Activated CD4-positive, alpha-beta T cell treated with anti-CD3 and anti-CD28 coated beads for 36 hours (primary cell): ENCODE measurements at regions not wholly inside any gene's neighbourhood (a gene's known extent, or its start where the extent isn't known, plus 50 kb on each side); places are given as distances from the start of the nearest gene placed in this dataset.

Experiments used
- ATAC-seq: fragments of 200-7000 bp; cut with Tn5 transposase; one replicate; pipeline ENCODE4 v1.10.0; 2021; ENCODE audit warnings: mild to moderate bottlenecking, moderate library complexity
- CTCF ChIA-PET: fragments of 350-600 bp; sonication (Branson Sonifier 250); formaldehyde crosslinking; loops from one replicate; lab custom pipeline; 2021; ENCODE audit warnings: antibody characterized with exemption; lab: Charles Lee
- POLR2A ChIA-PET: fragments of 350-600 bp; sonication (Branson Sonifier 250); formaldehyde crosslinking; loops from one replicate; lab custom pipeline; 2021; ENCODE audit warnings: antibody characterized with exemption, inconsistent platforms; lab: Charles Lee
- DNase-seq: peaks from one replicate; pipeline ENCODE4 v3.0.0-alpha.2; 2020
- H3K27ac Mint-ChIP-seq: one replicate; pipeline ENCODE4 v1.8.0; 2021; ENCODE audit warnings: mixed read lengths
- H3K27me3 Mint-ChIP-seq: one replicate; pipeline ENCODE4 v1.8.0; 2021; ENCODE audit warnings: mixed read lengths
- H3K36me3 Mint-ChIP-seq: one replicate; pipeline ENCODE4 v1.8.0; 2021; ENCODE audit warnings: low read depth, mixed read lengths
- H3K4me1 Mint-ChIP-seq: one replicate; pipeline ENCODE4 v1.8.0; 2021; ENCODE audit warnings: mixed read lengths
- H3K4me3 Mint-ChIP-seq: one replicate; pipeline ENCODE4 v1.8.0; 2021; ENCODE audit warnings: mild to moderate bottlenecking, moderate library complexity, mixed read lengths
- H3K9me3 Mint-ChIP-seq: one replicate; pipeline ENCODE4 v1.8.0; 2021; ENCODE audit warnings: low read depth, mixed read lengths
- intact Hi-C, 2 experiments: fragments of 100-400 bp; cut with DNase I in 1 of 2; cut with micrococcal nuclease in 1 of 2; formaldehyde crosslinking; loops; one replicate each; pipeline versions ENCODE4 v1.14.2 to v1.15.1; 2022 to 2024; cut with DNase I, micrococcal nuclease

- Mint-ChIP-seq H3K27me3 (no peaks in the 10 kb centered on the region), H3K9me3 (peaks cover 1% of the 10 kb centered on the region), H3K36me3 (no peaks in the 10 kb centered on the region), H3K4me3 (no peak overlapping the region), H3K27ac (no peak overlapping the region), H3K4me1 (no peaks in the 10 kb centered on the region)
- POLR2A ChIA-PET: no interaction called here
- intact Hi-C loops: no loop called here
- CTCF ChIA-PET: no interaction called here
- no peak for DNase-seq
- ATAC-seq: no peak
Observed at GRCh38 chr5:18098691-18099090, 464.4 kb downstream of the TAF11L14 start.

GRCh38 chr5:18099261-18099660 is 465.0 kb downstream of the TAF11L14 start:
- H3K4me1 Mint-ChIP-seq: no peaks in the 10 kb centered on the region
- peaks cover 1% of the 10 kb centered on the region for H3K9me3 Mint-ChIP-seq
- DNase-seq (no peak), ATAC-seq (no peak)
- ChIA-PET CTCF (no interaction called here), POLR2A (no interaction called here)
- no peak overlapping the region for H3K4me3 Mint-ChIP-seq
- no peak overlapping the region for H3K27ac Mint-ChIP-seq
- no peaks in the 10 kb centered on the region for H3K36me3 Mint-ChIP-seq
- intact Hi-C loops: no loop called here
- H3K27me3 Mint-ChIP-seq: no peaks in the 10 kb centered on the region

- H3K4me3 Mint-ChIP-seq: no peak overlapping the region
- H3K27ac Mint-ChIP-seq: no peak overlapping the region
- POLR2A ChIA-PET: no interaction called here
- DNase-seq: no peak
- intact Hi-C loops: no loop called here
- H3K36me3 Mint-ChIP-seq: no peaks in the 10 kb centered on the region
- H3K4me1 Mint-ChIP-seq: no peaks in the 10 kb centered on the region
- no peak for ATAC-seq
- peaks cover 1% of the 10 kb centered on the region for H3K9me3 Mint-ChIP-seq
- no peaks in the 10 kb centered on the region for H3K27me3 Mint-ChIP-seq
- CTCF ChIA-PET: no interaction called here
Observed at GRCh38 chr5:18101532-18101931, 467.3 kb downstream of the TAF11L14 start.

- H3K36me3 Mint-ChIP-seq: no peaks in the 10 kb centered on the region
- CTCF ChIA-PET: no interaction called here
- no peaks in the 10 kb centered on the region for H3K27me3 Mint-ChIP-seq
Observed at GRCh38 chr5:18102733-18103132, 468.5 kb downstream of the TAF11L14 start.

GRCh38 chr5:18105449-18105848 is 471.2 kb downstream of the TAF11L14 start:
- no peaks in the 10 kb centered on the region for H3K4me1 Mint-ChIP-seq
- ChIA-PET CTCF (no interaction called here), POLR2A (no interaction called here)
- H3K27me3 Mint-ChIP-seq: no peaks in the 10 kb centered on the region
- no peaks in the 10 kb centered on the region for H3K36me3 Mint-ChIP-seq
- H3K4me3 Mint-ChIP-seq: no peak overlapping the region
- H3K9me3 Mint-ChIP-seq: peaks cover 5% of the 10 kb centered on the region
- intact Hi-C loops: no loop called here
- DNase-seq (no peak), ATAC-seq (no peak)
- H3K27ac Mint-ChIP-seq: no peak overlapping the region

More at GRCh38 chr5:18102733-18103132, 468.5 kb downstream of the TAF11L14 start:
- peaks cover under 1% of the 10 kb centered on the region for H3K9me3 Mint-ChIP-seq
- no peak for DNase-seq
- H3K4me3 Mint-ChIP-seq: no peak overlapping the region
- H3K4me1 Mint-ChIP-seq: no peaks in the 10 kb centered on the region
- no peak for ATAC-seq
- no peak overlapping the region for H3K27ac Mint-ChIP-seq
- POLR2A ChIA-PET: no interaction called here
- intact Hi-C loops: no loop called here

GRCh38 chr5:18111906-18112465 is 477.7 kb downstream of the TAF11L14 start:
- peaks cover 5% of the 10 kb centered on the region for H3K9me3 Mint-ChIP-seq
- DNase-seq (no peak), ATAC-seq (no peak)
- CTCF ChIA-PET: no interaction called here
- H3K36me3 Mint-ChIP-seq: no peaks in the 10 kb centered on the region
- H3K27ac Mint-ChIP-seq: no peak overlapping the region
- no peaks in the 10 kb centered on the region for H3K4me1 Mint-ChIP-seq
- POLR2A ChIA-PET: no interaction called here
- intact Hi-C loops: no loop called here
- no peak overlapping the region for H3K4me3 Mint-ChIP-seq
- no peaks in the 10 kb centered on the region for H3K27me3 Mint-ChIP-seq

GRCh38 chr5:18113721-18114120 is 479.5 kb downstream of the TAF11L14 start:
- ATAC-seq: no peak
- no peaks in the 10 kb centered on the region for H3K36me3 Mint-ChIP-seq
- no peak for DNase-seq
- ChIA-PET POLR2A (no interaction called here), CTCF (no interaction called here)
- H3K4me3 Mint-ChIP-seq: no peak overlapping the region
- H3K4me1 Mint-ChIP-seq: no peaks in the 10 kb centered on the region
- no peak overlapping the region for H3K27ac Mint-ChIP-seq
- intact Hi-C loops: no loop called here
- peaks cover 2% of the 10 kb centered on the region for H3K9me3 Mint-ChIP-seq
- no peaks in the 10 kb centered on the region for H3K27me3 Mint-ChIP-seq

- CTCF ChIA-PET: no interaction called here
- no peaks in the 10 kb centered on the region for H3K27me3 Mint-ChIP-seq
- H3K36me3 Mint-ChIP-seq: no peaks in the 10 kb centered on the region
- no peaks in the 10 kb centered on the region for H3K4me1 Mint-ChIP-seq
- no peak overlapping the region for H3K27ac Mint-ChIP-seq
- no peak for DNase-seq
- POLR2A ChIA-PET: no interaction called here
- ATAC-seq: no peak
- peaks cover 4% of the 10 kb centered on the region for H3K9me3 Mint-ChIP-seq
- H3K4me3 Mint-ChIP-seq: no peak overlapping the region
- intact Hi-C loops: no loop called here
Observed at GRCh38 chr5:18114151-18114757, 480.0 kb downstream of the TAF11L14 start.

- POLR2A ChIA-PET: no interaction called here
Observed at GRCh38 chr5:18117968-18118367, 483.7 kb downstream of the TAF11L14 start.

GRCh38 chr5:18119156-18119785 is 485.0 kb downstream of the TAF11L14 start:
- no peaks in the 10 kb centered on the region for H3K36me3 Mint-ChIP-seq
- ChIA-PET POLR2A (no interaction called here), CTCF (no interaction called here)
- no peaks in the 10 kb centered on the region for H3K27me3 Mint-ChIP-seq
- peaks cover 17% of the 10 kb centered on the region for H3K9me3 Mint-ChIP-seq
- DNase-seq: no peak
- intact Hi-C loops: no loop called here
- no peak overlapping the region for H3K27ac Mint-ChIP-seq
- H3K4me1 Mint-ChIP-seq: no peaks in the 10 kb centered on the region
- ATAC-seq: no peak
- H3K4me3 Mint-ChIP-seq: no peak overlapping the region

More at GRCh38 chr5:18117968-18118367, 483.7 kb downstream of the TAF11L14 start:
- CTCF ChIA-PET: no interaction called here
- DNase-seq: no peak
- intact Hi-C loops: no loop called here
- Mint-ChIP-seq H3K4me1 (no peaks in the 10 kb centered on the region), H3K4me3 (no peak overlapping the region), H3K9me3 (peaks cover 12% of the 10 kb centered on the region), H3K36me3 (no peaks in the 10 kb centered on the region), H3K27ac (no peak overlapping the region), H3K27me3 (no peaks in the 10 kb centered on the region)
- no peak for ATAC-seq

GRCh38 chr5:18141222-18141621 is 507.0 kb downstream of the TAF11L14 start:
- H3K4me1 Mint-ChIP-seq: no peaks in the 10 kb centered on the region
- DNase-seq (no peak), ATAC-seq (no peak)
- peaks cover 11% of the 10 kb centered on the region for H3K9me3 Mint-ChIP-seq
- ChIA-PET CTCF (no interaction called here), POLR2A (no interaction called here)
- H3K4me3 Mint-ChIP-seq: no peak overlapping the region
- no peaks in the 10 kb centered on the region for H3K36me3 Mint-ChIP-seq
- no peaks in the 10 kb centered on the region for H3K27me3 Mint-ChIP-seq
- intact Hi-C loops: no loop called here
- no peak overlapping the region for H3K27ac Mint-ChIP-seq

GRCh38 chr5:18142831-18143230 is 508.6 kb downstream of the TAF11L14 start:
- Mint-ChIP-seq H3K4me3 (no peak overlapping the region), H3K4me1 (no peaks in the 10 kb centered on the region), H3K27me3 (no peaks in the 10 kb centered on the region), H3K27ac (no peak overlapping the region), H3K36me3 (no peaks in the 10 kb centered on the region), H3K9me3 (peaks cover 9% of the 10 kb centered on the region)
- POLR2A ChIA-PET: no interaction called here
- DNase-seq: no peak
- intact Hi-C loops: no loop called here
- CTCF ChIA-PET: no interaction called here
- no peak for ATAC-seq
